ENCODE measurements at regions not wholly inside any gene's neighbourhood (a gene's known extent, or its start where the extent isn't known, plus 50 kb on each side); places are given as distances from the start of the nearest gene placed in this dataset.
"Not testable (repeated sequence)": the region's sequence is repeated elsewhere in the genome, so short reads cannot be mapped to it uniquely, and the experiment has no call there.

DNA sequence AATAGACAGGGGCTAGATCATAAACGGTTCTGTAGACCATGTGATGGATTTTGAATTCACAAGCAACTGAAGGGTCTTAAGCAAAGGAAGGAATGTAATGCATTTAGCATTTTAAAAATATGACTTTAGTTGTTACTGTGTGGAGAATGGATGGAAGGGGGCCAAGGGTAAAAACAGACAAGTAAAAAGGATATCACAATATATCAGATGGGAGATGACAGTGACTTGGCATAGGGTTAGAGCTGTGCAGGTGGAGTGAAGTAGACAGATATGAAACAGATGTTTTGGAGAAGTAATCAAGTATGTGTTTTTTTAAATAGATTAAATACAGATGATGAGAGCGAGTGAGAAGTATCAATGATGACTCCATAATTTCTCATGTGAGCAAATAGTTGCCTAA, 1116.0 kb upstream of the TENM3 start:
- no peak overlapping the region for H3K4me3 ChIP-seq (ENCODE audit: low read depth, poor library complexity, severe bottlenecking)
- WGBS, 2 donors: 39 to 42% methylated on average over 2 of the region's 2 CpGs
- no peak for DNase-seq (ENCODE audit: low spot score in 2 of 2)
- intact Hi-C loops (cut with DNase I; ENCODE audit: low total_unique reads): no loop called here
- no peak for TF ChIP-seq POLR2A (IDR thresholded peaks at IDR 0.05)
- TF ChIP-seq, protein P1, sequence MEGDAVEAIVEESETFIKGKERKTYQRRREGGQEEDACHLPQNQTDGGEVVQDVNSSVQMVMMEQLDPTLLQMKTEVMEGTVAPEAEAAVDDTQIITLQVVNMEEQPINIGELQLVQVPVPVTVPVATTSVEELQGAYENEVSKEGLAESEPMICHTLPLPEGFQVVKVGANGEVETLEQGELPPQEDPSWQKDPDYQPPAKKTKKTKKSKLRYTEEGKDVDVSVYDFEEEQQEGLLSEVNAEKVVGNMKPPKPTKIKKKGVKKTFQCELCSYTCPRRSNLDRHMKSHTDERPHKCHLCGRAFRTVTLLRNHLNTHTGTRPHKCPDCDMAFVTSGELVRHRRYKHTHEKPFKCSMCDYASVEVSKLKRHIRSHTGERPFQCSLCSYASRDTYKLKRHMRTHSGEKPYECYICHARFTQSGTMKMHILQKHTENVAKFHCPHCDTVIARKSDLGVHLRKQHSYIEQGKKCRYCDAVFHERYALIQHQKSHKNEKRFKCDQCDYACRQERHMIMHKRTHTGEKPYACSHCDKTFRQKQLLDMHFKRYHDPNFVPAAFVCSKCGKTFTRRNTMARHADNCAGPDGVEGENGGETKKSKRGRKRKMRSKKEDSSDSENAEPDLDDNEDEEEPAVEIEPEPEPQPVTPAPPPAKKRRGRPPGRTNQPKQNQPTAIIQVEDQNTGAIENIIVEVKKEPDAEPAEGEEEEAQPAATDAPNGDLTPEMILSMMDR (IDR thresholded peaks at IDR 0.05): no peak

DNA sequence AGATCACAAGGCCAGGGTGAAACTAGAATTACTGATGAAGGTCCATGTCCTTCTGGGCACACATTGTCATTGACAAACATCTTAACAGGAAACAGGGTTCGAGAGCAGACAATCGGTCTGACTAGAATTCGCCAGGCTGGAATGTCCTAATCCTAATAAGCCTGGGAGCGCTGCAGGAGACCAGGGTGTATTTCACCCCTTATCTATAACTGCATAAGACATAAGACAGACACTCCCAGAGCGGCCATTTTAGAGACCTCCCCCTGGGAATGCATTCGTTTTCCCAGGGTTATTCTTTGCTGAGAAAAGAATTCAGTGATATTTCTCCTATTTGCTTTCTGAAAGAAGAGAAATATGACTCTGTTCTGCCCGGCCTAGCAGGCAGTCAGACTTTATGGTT, 1112.9 kb upstream of the TENM3 start:
- DNase-seq (ENCODE audit: low spot score in 2 of 2); H3K4me3 ChIP-seq (ENCODE audit: low read depth, poor library complexity, severe bottlenecking); intact Hi-C loops (cut with DNase I; ENCODE audit: low total_unique reads): not testable (repeated sequence)
- WGBS, 2 donors: 77 to 81% methylated on average over 7 of the region's 7 CpGs

DNA sequence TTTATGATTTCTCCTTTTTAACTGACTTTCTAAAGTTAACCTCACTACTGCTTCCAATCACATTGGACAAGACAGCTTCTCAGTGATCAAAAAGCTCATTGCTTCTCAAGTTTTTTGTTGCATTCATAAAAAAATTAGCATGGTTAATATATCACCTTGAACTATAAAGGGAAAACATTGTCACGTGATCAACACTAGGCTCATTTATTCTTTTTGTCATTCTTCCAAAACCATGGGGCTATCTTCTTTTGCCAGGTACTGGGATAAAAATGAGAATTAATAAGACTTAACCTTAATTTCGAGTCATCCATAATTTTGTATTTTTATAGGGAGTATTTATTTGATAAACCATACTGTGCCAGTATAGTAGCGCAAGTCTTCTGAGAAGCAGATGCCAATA, 1105.9 kb upstream of the TENM3 start:
- intact Hi-C loops (cut with DNase I; ENCODE audit: low total_unique reads): no loop called here
- WGBS, 2 donors: 67 to 68% methylated on average over 3 of the region's 3 CpGs
- DNase-seq (ENCODE audit: low spot score in 2 of 2): no peak

DNA sequence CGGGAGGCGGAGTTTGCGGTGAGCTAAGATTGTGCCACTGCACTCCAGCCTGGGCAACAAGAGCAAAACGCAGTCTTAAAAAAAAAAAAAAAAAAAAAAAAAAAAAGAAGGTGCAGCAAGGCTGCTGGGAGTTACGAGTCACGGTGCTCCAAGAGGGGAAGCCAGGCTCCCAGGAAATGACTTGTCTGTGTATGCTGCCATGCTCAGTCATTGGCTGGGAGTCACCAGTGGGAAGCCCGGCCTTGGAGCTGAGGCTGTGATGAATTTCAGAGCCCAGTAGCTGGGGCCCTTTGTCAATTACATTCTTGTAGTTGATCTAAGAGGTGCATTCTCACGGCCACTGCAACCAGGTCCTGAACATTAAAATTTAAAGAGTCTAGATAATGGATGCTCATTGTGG, 1105.1 kb upstream of the TENM3 start:
- no peak for DNase-seq (ENCODE audit: low spot score in 2 of 2)
- intact Hi-C loops (cut with DNase I; ENCODE audit: low total_unique reads): no loop called here
- no peak overlapping the region for H3K4me3 ChIP-seq (ENCODE audit: low read depth, poor library complexity, severe bottlenecking)
- 89 to 91% methylated on average over 8 of the region's 8 CpGs for WGBS, 2 donors
- no peak for TF ChIP-seq POLR2A (IDR thresholded peaks at IDR 0.05)
- TF ChIP-seq, protein P1 (IDR thresholded peaks at IDR 0.05): no peak

More for the DNA sequence above, 1105.9 kb upstream of the TENM3 start:
- no peak overlapping the region for H3K4me3 ChIP-seq (ENCODE audit: low read depth, poor library complexity, severe bottlenecking)
- TF ChIP-seq, protein P1 (IDR thresholded peaks at IDR 0.05): no peak
- TF ChIP-seq POLR2A (IDR thresholded peaks at IDR 0.05): no peak

DNA sequence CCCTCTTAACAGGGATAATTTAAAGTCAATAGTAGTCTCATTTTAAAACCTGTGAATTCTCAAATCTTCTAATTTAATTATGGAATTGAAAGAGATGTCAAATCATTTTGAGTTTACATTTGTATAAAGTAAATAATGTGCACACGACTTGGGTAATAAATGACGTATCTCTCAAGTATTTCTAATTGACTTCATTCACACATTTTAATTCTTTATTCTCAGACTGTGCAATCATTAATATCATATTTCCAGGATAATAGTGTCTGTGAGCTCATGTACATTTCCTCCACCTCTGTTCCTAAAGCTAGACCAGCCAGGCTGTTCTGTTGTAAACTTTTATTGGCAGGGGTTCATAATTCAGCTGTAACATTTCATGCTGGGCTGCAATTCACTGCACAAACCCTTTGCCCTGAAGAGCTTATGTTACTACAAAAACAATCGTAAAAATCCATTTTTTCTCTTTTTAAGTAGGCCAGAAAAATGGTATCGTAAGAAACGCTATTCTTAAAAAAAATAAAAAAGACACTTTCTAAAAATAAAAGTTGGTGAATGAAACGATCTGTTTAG, 1103.1 kb upstream of the TENM3 start:
- DNase-seq (ENCODE audit: low spot score in 2 of 2): no peak
- TF ChIP-seq, protein P1 (IDR thresholded peaks at IDR 0.05): no peak
- TF ChIP-seq POLR2A (IDR thresholded peaks at IDR 0.05): no peak
- 39 to 42% methylated on average over 6 of the region's 6 CpGs for WGBS, 2 donors
- no peak overlapping the region for H3K4me3 ChIP-seq (ENCODE audit: low read depth, poor library complexity, severe bottlenecking)
- intact Hi-C loops (cut with DNase I; ENCODE audit: low total_unique reads): no loop called here

DNA sequence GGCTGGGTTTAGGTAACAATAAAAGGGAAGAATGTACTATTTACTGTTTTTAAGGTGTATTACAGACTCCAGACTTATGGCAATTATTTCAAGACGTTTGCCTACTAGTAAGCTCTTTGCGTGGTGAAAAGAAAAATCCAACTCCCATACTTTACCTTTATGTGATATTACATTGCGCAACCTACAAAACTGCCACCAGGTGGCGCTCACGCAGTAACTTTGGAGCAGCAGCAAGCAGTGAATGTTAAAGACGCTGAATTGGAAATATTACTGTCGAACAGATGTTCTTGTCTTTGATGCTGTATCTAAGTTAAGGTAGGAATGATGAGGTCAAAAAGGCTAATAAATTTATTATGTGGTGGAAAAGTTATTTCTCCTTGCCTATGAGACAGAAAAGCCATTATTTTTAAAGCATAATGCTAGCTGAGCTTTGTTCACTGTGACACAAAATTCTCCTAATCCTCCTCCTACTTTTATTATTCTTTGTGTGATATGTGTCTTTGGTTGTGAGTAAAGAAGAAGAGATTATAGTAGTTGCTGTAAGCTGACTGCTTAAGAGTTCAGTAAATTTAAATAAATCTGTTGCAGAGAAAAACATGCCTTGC, 1099.8 kb upstream of the TENM3 start:
- no peak for TF ChIP-seq POLR2A (IDR thresholded peaks at IDR 0.05)
- TF ChIP-seq, protein P1 (IDR thresholded peaks at IDR 0.05): peak in 1 of 3 donors; percentile 40
- H3K4me3 ChIP-seq (ENCODE audit: low read depth, poor library complexity, severe bottlenecking): no peak overlapping the region
- WGBS, 2 donors: 3% methylated on average over 7 of the region's 7 CpGs
- DNase-seq (ENCODE audit: low spot score in 2 of 2): peak; percentile 55 to 95
- intact Hi-C loops (cut with DNase I; ENCODE audit: low total_unique reads): no loop called here
